NCI-H2081 treated with DMSO at 0.1 percent for 48 hours (cell line): ENCODE measurements at regions not wholly inside any gene's neighbourhood (a gene's known extent, or its start where the extent isn't known, plus 50 kb on each side); places are given as distances from the start of the nearest gene placed in this dataset.
"Not testable (repeated sequence)": the region's sequence is repeated elsewhere in the genome, so short reads cannot be mapped to it uniquely, and the experiment has no call there.

ENCODE experiments used
- DNase-seq: peaks from one replicate; lab custom pipeline; 2025; lab: John Stamatoyannopoulos, UW

GRCh38 chr21:17299576-17299975 is 213.3 kb upstream of the CXADR start:
- DNase-seq: not testable (repeated sequence)

- DNase-seq: not testable (repeated sequence)
Observed at GRCh38 chr21:17327715-17328114, 185.1 kb upstream of the CXADR start.

- DNase-seq: no peak
Observed at GRCh38 chr21:17334484-17334883, 178.4 kb upstream of the CXADR start.

DNA sequence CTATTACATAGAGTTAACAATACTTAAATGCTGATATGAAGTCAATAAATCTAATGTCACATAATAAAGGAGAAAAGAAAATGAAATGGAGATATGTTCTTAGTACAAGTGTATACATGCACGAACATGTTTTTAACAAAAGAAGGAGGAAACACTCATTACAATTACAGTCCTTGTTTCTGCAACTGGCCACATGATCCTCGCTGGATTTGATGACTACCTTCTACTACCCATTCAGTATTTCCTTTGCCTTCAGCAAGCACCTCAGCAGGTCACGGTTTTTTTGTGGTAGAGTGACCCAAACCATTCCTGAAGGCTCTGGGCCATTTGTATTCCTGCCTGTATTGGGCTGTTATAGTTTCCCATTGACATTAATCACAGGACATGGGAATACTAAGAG is 172.8 kb upstream of the CXADR start:
- no peak for DNase-seq

GRCh38 chr21:17343055-17343454 is 169.8 kb upstream of the CXADR start:
- DNase-seq: no peak

GRCh38 chr21:17348357-17348756 is 164.5 kb upstream of the CXADR start:
- DNase-seq: no peak

GRCh38 chr21:17348849-17349248 is 164.0 kb upstream of the CXADR start:
- no peak for DNase-seq

GRCh38 chr21:17351766-17352165 is 161.1 kb upstream of the CXADR start:
- no peak for DNase-seq

DNA sequence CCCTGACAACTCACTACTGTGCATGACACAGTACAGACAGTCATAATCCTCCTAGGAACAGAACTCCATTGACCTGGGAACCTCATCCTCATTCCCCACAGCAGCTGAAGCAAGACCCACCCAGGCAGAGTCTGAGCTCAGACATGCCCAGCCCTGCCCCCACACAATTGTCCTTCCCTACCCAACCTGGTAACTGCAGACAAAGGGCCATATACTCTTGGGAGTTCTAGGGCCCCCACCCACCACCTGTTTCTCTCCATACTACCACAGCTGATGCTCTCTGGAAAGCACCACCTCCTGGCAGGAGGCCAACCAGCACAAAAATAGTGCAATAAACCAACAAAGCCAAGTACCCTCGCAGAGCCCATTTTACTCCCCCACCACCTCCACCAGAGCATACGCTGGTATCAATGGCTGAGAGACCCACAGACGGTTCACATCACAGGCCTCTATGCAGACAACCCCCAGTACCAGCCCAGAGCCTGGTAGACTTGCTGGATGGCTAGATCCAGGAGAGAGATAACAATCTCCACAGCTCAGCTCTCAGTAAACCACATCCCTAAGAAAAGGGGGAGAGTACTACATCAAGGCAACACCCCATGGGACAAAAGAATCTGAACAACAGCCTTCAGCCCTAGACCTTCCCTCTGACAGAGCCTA is 159.7 kb upstream of the CXADR start:
- DNase-seq: no peak

DNA sequence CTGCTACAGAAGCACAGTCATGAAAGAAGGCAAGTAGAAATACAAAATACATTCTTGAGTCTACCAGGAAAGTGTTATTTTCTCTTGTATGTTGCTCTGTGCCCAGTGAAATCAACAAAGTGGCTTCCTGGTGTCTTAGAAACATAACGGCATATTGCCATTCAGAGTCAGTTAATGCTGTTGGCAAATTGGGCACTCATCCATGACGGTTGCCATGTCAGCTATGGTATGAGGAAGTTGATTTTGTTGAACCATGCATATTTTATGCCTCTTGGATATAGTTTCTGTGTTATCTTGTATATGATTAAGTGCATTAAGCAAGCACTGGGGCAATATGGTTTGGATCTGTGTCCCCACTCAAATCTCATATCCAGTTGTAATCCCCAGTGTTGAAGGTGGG is 153.1 kb upstream of the CXADR start:
- DNase-seq: no peak

DNA sequence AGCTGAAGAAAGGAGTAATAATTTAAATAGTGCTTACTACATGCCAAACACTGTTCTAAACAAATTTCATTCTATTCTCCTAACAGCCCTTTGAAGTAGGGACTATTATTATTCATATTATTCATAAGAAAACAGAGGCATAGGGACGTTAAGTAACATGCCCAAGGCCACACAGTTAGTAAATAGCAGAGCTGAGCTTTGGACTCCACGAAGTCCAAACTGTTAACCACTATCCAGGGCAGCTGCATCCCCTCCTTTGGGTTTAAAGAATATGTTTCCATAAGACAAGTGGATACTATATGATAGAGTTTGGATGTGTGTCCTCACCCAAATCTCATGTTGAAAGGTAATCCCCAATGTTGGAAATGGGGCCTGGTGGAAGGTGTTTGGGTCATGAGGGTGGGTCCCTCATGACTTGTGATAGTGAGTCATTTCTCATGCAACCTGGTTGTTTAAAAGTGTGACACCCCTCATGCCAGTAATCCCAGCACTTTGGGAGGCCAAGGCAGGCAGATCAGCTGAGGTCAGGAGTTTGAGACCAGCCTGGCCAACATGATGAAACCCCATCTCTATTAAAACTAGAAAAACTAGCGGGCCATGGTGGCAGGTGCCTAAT is 144.0 kb upstream of the CXADR start:
- DNase-seq: no peak

- no peak for DNase-seq
Observed at GRCh38 chr21:17370263-17370662, 142.6 kb upstream of the CXADR start.

- DNase-seq: no peak
Observed at GRCh38 chr21:17370916-17371315, 141.9 kb upstream of the CXADR start.

- no peak for DNase-seq
Observed at GRCh38 chr21:17371450-17371849, 141.4 kb upstream of the CXADR start.

GRCh38 chr21:17372200-17372599 is 140.6 kb upstream of the CXADR start:
- no peak for DNase-seq

- no peak for DNase-seq
Observed at GRCh38 chr21:17386498-17386897, 126.3 kb upstream of the CXADR start.

GRCh38 chr21:17387030-17387617 is 125.7 kb upstream of the CXADR start:
- peak; percentile 32 for DNase-seq

DNA sequence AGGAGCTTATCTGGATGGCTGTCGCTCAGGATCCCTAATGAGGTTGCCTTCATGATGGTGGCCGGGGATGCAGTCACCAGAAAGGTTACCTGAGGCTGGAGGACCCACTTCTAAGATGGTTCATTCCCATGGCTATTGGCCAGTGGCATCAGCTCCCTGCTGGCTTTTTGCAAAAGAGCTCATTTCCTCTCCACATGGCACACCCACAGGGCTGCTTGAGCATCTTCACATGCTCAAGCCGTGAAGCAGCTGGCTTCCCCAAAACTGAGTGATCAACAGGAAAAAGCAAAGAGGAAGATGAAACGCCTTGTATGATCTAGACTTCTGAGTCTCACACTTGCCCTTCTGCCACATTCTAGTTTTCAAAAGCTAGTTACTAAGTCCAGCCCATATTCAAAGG is 124.6 kb upstream of the CXADR start:
- DNase-seq: no peak

GRCh38 chr21:17389311-17389710 is 123.5 kb upstream of the CXADR start:
- no peak for DNase-seq

DNA sequence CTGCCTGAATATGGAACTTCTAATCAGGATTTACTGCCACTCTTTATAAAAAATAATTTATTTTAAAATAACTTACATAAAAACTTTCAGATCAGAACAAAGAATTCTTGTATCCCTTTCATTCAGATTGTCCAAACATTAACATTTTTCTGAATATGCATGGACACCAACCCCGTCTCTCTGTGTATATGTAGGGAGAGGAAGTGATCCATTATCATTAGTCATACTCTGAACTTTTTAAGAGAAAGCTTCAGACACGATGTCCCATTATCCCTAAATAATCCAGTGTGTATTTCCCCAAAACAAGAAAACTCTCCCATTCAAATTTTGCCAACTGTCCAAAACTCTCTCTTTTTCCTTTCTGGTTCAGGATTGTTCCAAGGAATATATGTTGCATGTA is 122.3 kb upstream of the CXADR start:
- DNase-seq: no peak

DNA sequence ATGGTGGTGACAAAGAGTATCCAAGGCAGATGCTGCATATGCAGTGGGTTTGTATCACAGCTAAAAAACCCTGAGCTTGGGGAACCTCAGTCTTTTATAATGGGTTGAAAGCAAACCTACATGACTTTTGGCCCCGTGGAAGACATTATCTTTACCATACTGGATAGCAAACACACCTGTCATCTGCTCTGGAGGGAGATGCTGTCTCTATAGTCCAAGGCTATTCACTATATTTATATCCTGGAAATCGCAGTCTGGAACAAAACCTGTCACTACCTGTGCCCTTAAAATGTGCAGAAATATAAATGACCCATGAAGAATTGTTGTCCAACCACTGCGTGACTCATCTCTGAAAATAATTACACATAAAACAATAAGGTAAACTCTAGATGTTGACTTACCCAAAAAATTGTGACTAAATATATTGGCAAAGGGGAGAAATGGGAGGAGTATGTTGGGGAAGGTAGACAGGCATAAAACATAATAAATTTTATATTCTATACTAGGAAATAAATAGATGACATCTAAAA is 121.0 kb upstream of the CXADR start:
- peak; percentile 70 for DNase-seq

- DNase-seq: no peak
Observed at GRCh38 chr21:17393413-17393812, 119.4 kb upstream of the CXADR start.

- DNase-seq: no peak
Observed at GRCh38 chr21:17396948-17397347, 115.9 kb upstream of the CXADR start.
